GM21360 (cell line): ENCODE measurements at regions not wholly inside any gene's neighbourhood (a gene's known extent, or its start where the extent isn't known, plus 50 kb on each side); places are given as distances from the start of the nearest gene placed in this dataset.
"Not testable (repeated sequence)": the region's sequence is repeated elsewhere in the genome, so short reads cannot be mapped to it uniquely, and the experiment has no call there.

Experiments
- ATAC-seq: cut with Tn5 transposase; IDR thresholded peaks from one replicate; pipeline ENCODE4 v1.9.1; 2021; ENCODE audit warnings: mild to moderate bottlenecking, moderate library complexity; ENCODE audit not compliant: unreplicated experiment

- ATAC-seq, result no peak
These were observed 600.5 kb upstream of the SLIT2 start for GRCh38 chr4:19650903-19651864.

- no peak for ATAC-seq
These were observed 606.1 kb upstream of the SLIT2 start for GRCh38 chr4:19645589-19645988.

GRCh38 chr4:19636451-19636850 lies 615.3 kb upstream of the SLIT2 start:
- ATAC-seq, result no peak

- ATAC-seq, result no peak
These were observed 619.9 kb upstream of the SLIT2 start for GRCh38 chr4:19631814-19632213.

- no peak for ATAC-seq
These were observed 627.8 kb upstream of the SLIT2 start for GRCh38 chr4:19623866-19624265.

GRCh38 chr4:19615086-19615689 lies 636.5 kb upstream of the SLIT2 start:
- no peak for ATAC-seq

GRCh38 chr4:19614171-19614570 lies 637.5 kb upstream of the SLIT2 start:
- no peak for ATAC-seq

- no peak for ATAC-seq
These were observed 655.4 kb upstream of the SLIT2 start for GRCh38 chr4:19596342-19596741.

- ATAC-seq, result no peak
These were observed 659.3 kb upstream of the SLIT2 start for GRCh38 chr4:19592391-19592790.

- ATAC-seq, result no peak
These were observed 667.7 kb upstream of the SLIT2 start for GRCh38 chr4:19583827-19584569.

GRCh38 chr4:19580095-19580494 lies 671.6 kb upstream of the SLIT2 start:
- no peak for ATAC-seq

- no peak for ATAC-seq
These were observed 672.1 kb upstream of the SLIT2 start for GRCh38 chr4:19579608-19580007.

GRCh38 chr4:19577097-19577496 lies 674.6 kb upstream of the SLIT2 start:
- no peak for ATAC-seq

- no peak for ATAC-seq
These were observed 675.8 kb upstream of the SLIT2 start for GRCh38 chr4:19575924-19576323.

GRCh38 chr4:19566041-19566440 lies 685.7 kb upstream of the SLIT2 start:
- no peak for ATAC-seq

GRCh38 chr4:19562456-19562855 lies 689.2 kb upstream of the SLIT2 start:
- ATAC-seq, result no peak

GRCh38 chr4:19557161-19557560 lies 694.5 kb upstream of the SLIT2 start:
- no peak for ATAC-seq

GRCh38 chr4:19556276-19556675 lies 695.4 kb upstream of the SLIT2 start:
- ATAC-seq, result not testable (repeated sequence)

GRCh38 chr4:19547463-19547862 lies 704.2 kb upstream of the SLIT2 start:
- ATAC-seq, result no peak

- ATAC-seq, result no peak
These were observed 707.1 kb upstream of the SLIT2 start for GRCh38 chr4:19544446-19545125.
